NCI-H2196 treated with DMSO at 0.1 percent for 48 hours (cell line): ENCODE measurements at regions not wholly inside any gene's neighbourhood (a gene's known extent, or its start where the extent isn't known, plus 50 kb on each side); places are given as distances from the start of the nearest gene placed in this dataset.

Source experiments
- DNase-seq: peaks from one replicate; lab custom pipeline; 2025; ENCODE audit not compliant: unreplicated experiment; lab: John Stamatoyannopoulos, UW

DNA sequence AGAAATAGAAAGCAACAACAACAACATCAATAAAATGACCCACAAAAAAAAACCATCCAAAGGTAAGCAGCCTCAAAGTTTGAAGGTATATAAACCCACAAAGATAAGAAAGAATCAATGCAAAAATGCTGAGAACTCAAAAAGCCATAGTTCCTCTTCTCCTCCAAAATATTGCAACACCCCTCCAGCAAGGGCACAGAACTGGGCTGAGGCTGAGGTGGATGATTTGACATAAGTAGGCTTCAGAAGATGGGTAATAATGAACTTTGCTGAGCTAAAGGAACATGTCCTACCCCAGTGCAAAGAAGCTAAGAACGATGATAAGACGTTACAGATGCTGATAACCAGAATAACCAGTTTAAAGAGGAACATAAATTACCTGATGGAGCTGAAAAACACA is 188.8 kb upstream of the BTBD3 start:
- DNase-seq, result no peak

DNA sequence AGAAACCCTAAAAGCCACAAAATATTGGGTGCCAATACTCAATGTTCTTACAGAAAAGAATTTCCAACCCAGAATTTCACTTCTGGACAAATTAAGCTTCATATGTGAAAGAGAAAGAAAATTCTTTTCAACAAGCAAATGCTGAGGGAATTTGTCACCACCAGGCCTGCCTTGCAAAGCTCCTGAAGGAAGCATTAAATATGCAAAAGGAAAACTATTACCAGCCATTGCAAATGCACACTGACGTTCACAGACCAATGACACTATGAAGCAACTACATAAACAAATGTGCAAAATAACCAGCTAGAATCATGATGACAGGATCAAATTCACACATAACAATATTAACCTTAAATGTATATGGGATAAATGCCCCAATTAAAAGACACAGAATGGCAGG is 187.9 kb upstream of the BTBD3 start:
- no peak for DNase-seq

DNA sequence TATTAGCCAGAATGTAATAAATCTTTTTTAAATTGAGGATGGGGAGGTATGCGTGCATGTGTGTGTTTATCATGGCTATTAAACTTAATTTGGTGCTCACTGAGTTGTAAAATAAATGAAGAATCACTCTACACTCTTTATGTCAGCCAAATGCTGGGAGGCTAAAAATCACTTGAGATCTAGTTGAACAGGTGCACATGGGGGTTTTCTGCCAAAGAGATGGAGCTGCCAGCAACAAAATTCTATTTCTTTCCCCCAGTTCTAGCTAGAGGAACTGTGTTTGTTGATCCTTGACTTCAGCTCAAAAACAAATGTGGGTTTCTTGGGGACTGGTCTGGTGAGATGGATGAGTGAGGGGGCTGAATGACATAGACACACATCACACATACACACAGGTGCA is 183.3 kb upstream of the BTBD3 start:
- no peak for DNase-seq

- DNase-seq, result no peak
These were observed 178.8 kb upstream of the BTBD3 start for GRCh38 chr20:11738852-11739251.

GRCh38 chr20:11740975-11741374 is 176.7 kb upstream of the BTBD3 start:
- DNase-seq, result no peak

DNA sequence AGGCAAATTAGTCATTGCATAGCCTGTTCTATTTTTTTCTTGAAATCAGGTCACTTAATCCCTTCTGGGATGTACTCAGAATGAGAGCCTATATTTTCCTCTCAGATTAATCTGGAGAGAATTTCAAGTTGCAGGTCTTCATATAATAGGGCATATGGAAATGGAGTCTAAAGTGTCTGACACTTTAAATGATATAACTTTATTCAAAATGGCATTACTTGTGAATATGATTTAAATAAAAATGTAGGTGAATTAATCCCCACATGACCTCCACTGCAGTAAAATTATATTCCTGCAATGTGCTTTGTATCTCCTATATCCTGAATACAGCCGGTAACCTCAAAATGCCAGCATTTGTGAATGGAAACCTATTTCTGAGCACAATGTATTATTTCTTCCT is 172.5 kb upstream of the BTBD3 start:
- DNase-seq, result no peak

GRCh38 chr20:11748436-11748835 is 169.3 kb upstream of the BTBD3 start:
- no peak for DNase-seq

- DNase-seq, result no peak
These were observed 165.4 kb upstream of the BTBD3 start for GRCh38 chr20:11752336-11752735.

DNA sequence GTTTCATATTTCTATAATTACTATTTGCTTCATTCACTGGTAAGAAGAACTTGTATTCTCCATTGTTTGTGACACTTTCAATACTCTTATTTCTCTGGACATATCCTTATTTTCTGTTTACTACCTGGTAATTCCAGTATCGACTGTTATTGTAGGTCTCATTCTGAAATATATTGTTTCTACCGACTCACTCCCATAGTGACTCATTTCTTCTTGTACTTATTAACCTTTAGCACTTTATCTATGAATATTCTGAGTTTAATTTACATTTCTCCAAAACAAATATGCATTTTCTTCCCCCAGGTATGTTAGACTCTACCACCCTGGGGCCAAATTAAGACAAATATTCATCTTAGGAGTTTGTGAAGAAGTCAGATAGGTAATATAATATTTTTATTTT is 164.5 kb upstream of the BTBD3 start:
- DNase-seq, result no peak

- no peak for DNase-seq
These were observed 163.2 kb upstream of the BTBD3 start for GRCh38 chr20:11754451-11754850.

- no peak for DNase-seq
These were observed 162.4 kb upstream of the BTBD3 start for GRCh38 chr20:11755071-11755841.

GRCh38 chr20:11761497-11761896 is 156.2 kb upstream of the BTBD3 start:
- DNase-seq, result no peak

DNA sequence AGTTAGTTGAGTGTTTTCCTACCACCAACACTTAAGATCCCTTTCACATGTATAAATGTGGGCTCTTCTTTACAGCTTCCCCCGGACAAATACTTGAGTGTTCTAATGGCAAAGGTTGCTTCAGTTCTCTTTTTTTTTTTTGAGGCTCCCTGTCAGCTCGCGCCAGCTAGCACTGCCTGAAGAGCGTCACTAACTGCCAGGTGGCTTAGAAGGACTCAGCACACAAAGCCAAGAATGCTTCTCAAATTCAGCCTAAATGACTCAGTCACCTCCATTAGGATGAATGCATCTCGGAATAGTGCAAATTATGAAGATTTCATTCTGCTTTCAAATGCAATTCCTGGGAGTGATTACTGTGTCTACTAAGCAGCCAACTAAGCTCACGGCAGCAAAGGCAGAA is 150.7 kb upstream of the BTBD3 start:
- DNase-seq, result no peak

- DNase-seq, result no peak
These were observed 147.9 kb upstream of the BTBD3 start for GRCh38 chr20:11769825-11770224.

DNA sequence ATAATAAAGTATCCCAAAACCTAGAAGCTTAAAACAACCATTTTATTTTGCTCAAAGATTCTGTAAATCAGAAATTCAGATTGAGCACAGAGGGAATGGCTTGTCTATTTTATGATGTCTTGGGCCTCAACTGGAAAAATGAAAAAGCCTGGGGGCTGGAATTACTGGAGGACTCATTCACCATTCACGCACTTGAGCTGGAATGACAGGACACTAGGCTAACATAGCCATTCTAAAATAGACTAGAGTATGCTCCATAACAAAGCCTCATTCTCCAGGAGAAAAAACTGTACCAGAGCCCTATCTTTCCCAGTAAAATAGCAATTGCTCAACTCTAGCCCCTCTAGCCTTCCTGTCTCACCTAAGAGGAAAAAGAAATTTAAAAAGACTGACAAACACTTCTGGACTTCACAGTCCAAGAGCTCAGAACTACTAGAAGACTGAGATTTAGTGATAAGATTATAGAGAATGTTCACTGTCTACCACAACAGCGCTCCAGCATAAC is 145.4 kb upstream of the BTBD3 start:
- no peak for DNase-seq

- DNase-seq, result no peak
These were observed 141.0 kb upstream of the BTBD3 start for GRCh38 chr20:11776687-11777086.

- no peak for DNase-seq
These were observed 140.1 kb upstream of the BTBD3 start for GRCh38 chr20:11777387-11778205.

DNA sequence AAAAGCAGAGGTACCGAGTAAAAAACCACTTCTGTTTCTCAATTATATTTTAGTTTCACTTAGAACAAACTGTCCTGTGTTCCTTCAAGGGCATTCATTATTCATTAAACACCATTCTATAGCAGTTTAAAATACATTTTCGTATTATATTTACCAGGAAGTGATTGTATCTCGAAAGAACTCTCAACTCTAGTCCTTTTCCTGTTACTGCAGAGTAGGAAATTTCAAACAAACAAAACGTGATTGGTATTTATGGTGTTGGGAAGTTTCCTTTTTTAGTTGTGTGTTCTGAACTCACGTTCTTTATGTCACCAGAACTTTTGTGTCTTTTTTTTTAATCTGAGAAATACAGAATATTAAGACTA is 139.5 kb upstream of the BTBD3 start:
- no peak for DNase-seq

DNA sequence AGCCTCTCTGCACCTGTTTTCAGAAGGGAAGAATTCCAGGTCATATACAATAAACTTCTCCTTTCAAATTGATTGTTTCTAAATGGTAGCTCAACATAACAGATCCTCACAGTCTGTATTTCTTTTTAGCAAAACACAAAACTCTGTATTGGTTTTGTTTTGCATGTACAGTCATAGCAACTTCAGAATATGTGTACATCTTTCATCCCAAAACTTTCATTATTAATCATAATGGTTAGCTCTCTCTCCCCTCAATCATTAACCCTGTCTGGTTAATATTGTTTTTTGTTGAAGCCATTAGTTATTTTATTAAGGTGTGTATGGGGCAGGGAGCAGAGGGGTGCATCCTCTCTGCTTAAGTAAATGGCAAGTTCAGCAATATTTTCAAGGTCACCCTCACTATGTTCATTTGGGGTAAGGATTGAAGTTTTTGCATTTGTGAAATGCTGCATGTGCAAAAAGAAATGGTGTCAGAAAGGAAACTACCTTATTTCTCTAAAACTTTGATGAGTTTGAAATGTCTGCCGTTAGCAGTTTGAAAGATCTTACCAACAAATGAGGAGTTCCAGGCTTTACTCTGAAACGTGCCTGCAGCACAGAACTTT is 136.8 kb upstream of the BTBD3 start:
- DNase-seq, result no peak

DNA sequence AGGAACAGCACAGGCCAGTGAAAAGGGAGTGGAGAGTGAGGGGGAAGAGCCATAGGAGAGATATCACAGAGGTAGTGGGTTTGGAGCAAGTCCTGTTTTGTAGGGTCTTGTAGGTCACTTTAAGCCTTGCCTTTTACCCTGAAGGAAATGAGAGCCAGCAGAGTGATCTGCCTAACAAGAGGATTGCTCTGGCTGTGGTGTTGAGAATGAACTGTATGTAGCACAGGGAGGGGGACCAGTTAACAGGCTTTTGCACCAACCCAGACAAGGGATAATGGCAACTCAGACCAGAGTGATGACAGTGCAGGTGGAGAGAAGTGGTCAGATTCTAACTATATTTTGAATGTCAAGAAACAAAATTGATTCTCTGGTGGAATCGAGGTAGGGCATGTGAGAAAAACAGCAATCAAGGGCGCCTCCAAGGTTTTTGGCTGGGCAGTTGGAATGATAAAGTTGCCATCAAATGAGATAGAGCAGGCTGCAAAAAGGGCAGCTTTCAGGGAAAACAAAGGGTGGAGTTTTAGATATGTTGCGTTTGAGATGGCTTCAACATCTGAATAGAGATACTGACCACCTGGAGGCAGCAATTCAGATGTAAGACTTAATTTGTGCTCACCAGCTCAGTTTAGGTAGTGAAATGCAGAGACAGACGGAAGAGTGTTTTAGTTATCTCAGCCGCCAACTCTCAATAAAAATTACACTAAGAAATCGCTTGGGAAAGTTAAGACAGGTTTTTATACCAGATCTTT is 134.4 kb upstream of the BTBD3 start:
- no peak for DNase-seq

DNA sequence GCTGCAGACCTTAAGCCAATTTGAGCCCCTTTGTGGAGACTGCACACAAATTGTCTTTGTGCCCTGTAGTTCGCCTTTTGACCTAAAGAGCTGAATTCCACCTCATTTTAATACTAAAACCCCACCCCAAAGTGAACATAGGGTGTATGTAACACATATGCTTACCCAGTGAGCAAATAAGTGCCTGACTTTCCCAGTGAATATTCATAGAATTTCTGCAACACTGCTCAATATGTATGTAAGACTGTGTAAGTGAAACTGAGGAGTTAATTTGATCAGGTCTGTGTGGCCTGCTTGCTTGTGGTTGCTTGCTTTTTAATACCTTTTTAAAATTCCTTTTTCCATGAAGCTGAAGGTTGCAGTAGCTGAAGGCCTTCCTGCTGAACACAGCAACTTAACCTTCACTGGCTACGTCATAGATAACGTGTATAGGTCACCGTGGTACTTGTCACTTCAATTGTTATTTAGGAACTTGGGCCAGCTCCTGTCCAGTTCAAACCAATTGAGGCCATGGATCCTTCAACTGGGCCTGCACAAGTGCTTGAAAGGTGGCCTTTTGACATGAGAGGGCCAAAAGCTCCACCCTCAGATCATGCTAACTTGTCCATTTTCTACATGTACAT is 131.7 kb upstream of the BTBD3 start:
- DNase-seq, result no peak
